Stomach (tissue), 4 donors: ENCODE measurements at regions not wholly inside any gene's neighbourhood (a gene's known extent, or its start where the extent isn't known, plus 50 kb on each side); places are given as distances from the start of the nearest gene placed in this dataset.

Experiments
- EP300 ChIP-seq: sonication (generic); formaldehyde crosslinking; IDR thresholded peaks from one replicate; pipeline ENCODE4 v1.6.1; 2017; ENCODE audit warnings: antibody characterized with exemption
- POLR2A ChIP-seq, 4 donors: fragments of 450-650 bp; IDR thresholded peaks; one replicate each; pipeline ENCODE4 v1.6.1; 2016; ENCODE audit warnings: antibody characterized with exemption in 4 of 4, control low read depth in 2 of 4, mild to moderate bottlenecking in 1 of 4, moderate library complexity in 1 of 4
- POLR2AphosphoS5 ChIP-seq, 3 donors: sonication (generic); formaldehyde crosslinking; IDR thresholded peaks; one replicate each; pipeline ENCODE4 v1.6.1; 2016; ENCODE audit warnings: antibody characterized with exemption in 3 of 3
- TF ChIP-seq, protein P1 (sequence below), 7 experiments: fragments of 450-650 bp in 4 of 7; fragments of 200-600 bp in 3 of 7; sonication (generic) in 3 of 7; IDR thresholded peaks; one replicate each; pipeline ENCODE4 v1.5.1; 2016 to 2019; ENCODE audit warnings: antibody characterized with exemption in 7 of 7, control low read depth in 2 of 7, mild to moderate bottlenecking in 1 of 7

DNA sequence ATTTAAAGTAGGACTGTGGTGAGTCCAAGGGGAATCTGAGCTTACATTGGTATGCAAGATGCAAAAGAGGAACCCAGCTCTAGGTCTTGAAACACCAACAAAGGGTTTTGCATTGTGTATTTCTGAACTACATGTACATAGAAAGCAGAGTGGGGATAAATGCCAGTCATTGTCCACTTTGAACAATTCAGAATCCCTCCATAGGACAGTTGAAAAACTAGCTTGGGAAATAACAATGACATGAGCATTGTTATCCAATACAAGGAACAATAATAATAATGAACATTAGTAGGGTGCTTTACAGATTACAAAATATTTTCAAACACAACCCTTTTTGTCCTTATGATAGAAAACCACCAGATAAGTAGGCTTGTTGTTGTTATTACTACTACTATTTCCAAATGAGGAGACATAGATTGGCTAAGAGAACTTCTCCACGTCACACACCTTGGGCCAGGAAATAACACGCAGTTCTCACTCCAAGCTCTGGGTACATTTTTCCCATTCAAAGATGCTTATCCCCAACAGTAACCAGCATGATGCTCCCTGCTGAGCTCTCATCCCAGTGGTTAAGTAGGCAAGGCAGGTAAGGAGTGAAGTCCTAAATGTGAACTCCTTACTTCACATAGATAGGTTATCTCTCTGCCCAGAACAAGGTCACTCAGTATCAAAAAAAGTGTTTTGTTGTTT is 51.7 kb upstream of the RASSF8 start:
- TF ChIP-seq POLR2A (IDR thresholded peaks at IDR 0.05) (no peak), POLR2AphosphoS5 (IDR thresholded peaks at IDR 0.05) (no peak), EP300 (no peak)
- TF ChIP-seq, protein P1, sequence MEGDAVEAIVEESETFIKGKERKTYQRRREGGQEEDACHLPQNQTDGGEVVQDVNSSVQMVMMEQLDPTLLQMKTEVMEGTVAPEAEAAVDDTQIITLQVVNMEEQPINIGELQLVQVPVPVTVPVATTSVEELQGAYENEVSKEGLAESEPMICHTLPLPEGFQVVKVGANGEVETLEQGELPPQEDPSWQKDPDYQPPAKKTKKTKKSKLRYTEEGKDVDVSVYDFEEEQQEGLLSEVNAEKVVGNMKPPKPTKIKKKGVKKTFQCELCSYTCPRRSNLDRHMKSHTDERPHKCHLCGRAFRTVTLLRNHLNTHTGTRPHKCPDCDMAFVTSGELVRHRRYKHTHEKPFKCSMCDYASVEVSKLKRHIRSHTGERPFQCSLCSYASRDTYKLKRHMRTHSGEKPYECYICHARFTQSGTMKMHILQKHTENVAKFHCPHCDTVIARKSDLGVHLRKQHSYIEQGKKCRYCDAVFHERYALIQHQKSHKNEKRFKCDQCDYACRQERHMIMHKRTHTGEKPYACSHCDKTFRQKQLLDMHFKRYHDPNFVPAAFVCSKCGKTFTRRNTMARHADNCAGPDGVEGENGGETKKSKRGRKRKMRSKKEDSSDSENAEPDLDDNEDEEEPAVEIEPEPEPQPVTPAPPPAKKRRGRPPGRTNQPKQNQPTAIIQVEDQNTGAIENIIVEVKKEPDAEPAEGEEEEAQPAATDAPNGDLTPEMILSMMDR (IDR thresholded peaks at IDR 0.05), result no peak
